ENCODE measurements at regions not wholly inside any gene's neighbourhood (a gene's known extent, or its start where the extent isn't known, plus 50 kb on each side); places are given as distances from the start of the nearest gene placed in this dataset.

GRCh38 chr17:83186226-83186625, 106.8 kb downstream of the METRNL start:
- no peak for DNase-seq (ENCODE audit: low read depth)
- no peak overlapping the region for H3K4me3 ChIP-seq (ENCODE audit: low read depth, low read length)
- no peak for TF ChIP-seq CTCF (conservative IDR thresholded peaks at IDR 0.05; ENCODE audit: low read depth, low read length)

GRCh38 chr17:83186751-83187421, 107.5 kb downstream of the METRNL start:
- DNase-seq (ENCODE audit: low read depth), result no peak
- no peak overlapping the region for H3K4me3 ChIP-seq (ENCODE audit: low read depth, low read length)
- TF ChIP-seq CTCF (conservative IDR thresholded peaks at IDR 0.05; ENCODE audit: low read depth, low read length), result no peak

GRCh38 chr17:83187782-83188311, 108.4 kb downstream of the METRNL start:
- H3K4me3 ChIP-seq (ENCODE audit: low read depth, low read length), result no peak overlapping the region
- TF ChIP-seq CTCF (conservative IDR thresholded peaks at IDR 0.05; ENCODE audit: low read depth, low read length), result no peak
- DNase-seq (ENCODE audit: low read depth), result no peak

- no peak overlapping the region for H3K4me3 ChIP-seq (ENCODE audit: low read depth, low read length)
- no peak for DNase-seq (ENCODE audit: low read depth)
- no peak for TF ChIP-seq CTCF (conservative IDR thresholded peaks at IDR 0.05; ENCODE audit: low read depth, low read length)
Observed at GRCh38 chr17:83189044-83190003, 109.9 kb downstream of the METRNL start.

- no peak for TF ChIP-seq CTCF (conservative IDR thresholded peaks at IDR 0.05; ENCODE audit: low read depth, low read length)
- no peak for DNase-seq (ENCODE audit: low read depth)
- no peak overlapping the region for H3K4me3 ChIP-seq (ENCODE audit: low read depth, low read length)
Observed at GRCh38 chr17:83190004-83190385, 110.6 kb downstream of the METRNL start.

- no peak for DNase-seq (ENCODE audit: low read depth)
- no peak overlapping the region for H3K4me3 ChIP-seq (ENCODE audit: low read depth, low read length)
- TF ChIP-seq CTCF (conservative IDR thresholded peaks at IDR 0.05; ENCODE audit: low read depth, low read length), result no peak
Observed at GRCh38 chr17:83190601-83191387, 111.4 kb downstream of the METRNL start.

All from epithelial cell of proximal tubule (primary cell).